ENCODE measurements at regions not wholly inside any gene's neighbourhood (a gene's known extent, or its start where the extent isn't known, plus 50 kb on each side); places are given as distances from the start of the nearest gene placed in this dataset.

- Histone ChIP-seq H3K27ac (ENCODE audit: low read depth, low read length) (peak overlapping the region; percentile 100), H3K9ac (ENCODE audit: low read length) (peak overlapping the region; percentile 74; the same call in 1 of the 2 replicates), H2AFZ (ENCODE audit: low read depth, low read length, severe bottlenecking) (no peak overlapping the region), H3K36me3 (ENCODE audit: low read length) (no peaks in the 10 kb centered on the region), H3F3A (ENCODE audit: insufficient read depth) (peaks cover 44% of the 10 kb centered on the region), H3K9me2 (replicated peaks; ENCODE audit: insufficient read depth, low read length) (no peaks in the 10 kb centered on the region), H3K9me3 (ENCODE audit: insufficient read depth, low read length) (no peaks in the 10 kb centered on the region), H4K20me1 (ENCODE audit: low read depth, low read length) (no peaks in the 10 kb centered on the region), H3K4me2 (ENCODE audit: low read depth, low read length, poor library complexity, severe bottlenecking) (peak overlapping the region; percentile 82), H3K79me2 (ENCODE audit: insufficient read depth, low read length) (no peaks in the 10 kb centered on the region), H3K27me3 (ENCODE audit: low read length) (no peaks in the 10 kb centered on the region), H3K4me3 (ENCODE audit: insufficient read depth, low read length, poor library complexity, severe bottlenecking) (no peak overlapping the region)
- TF ChIP-seq, protein P1, sequence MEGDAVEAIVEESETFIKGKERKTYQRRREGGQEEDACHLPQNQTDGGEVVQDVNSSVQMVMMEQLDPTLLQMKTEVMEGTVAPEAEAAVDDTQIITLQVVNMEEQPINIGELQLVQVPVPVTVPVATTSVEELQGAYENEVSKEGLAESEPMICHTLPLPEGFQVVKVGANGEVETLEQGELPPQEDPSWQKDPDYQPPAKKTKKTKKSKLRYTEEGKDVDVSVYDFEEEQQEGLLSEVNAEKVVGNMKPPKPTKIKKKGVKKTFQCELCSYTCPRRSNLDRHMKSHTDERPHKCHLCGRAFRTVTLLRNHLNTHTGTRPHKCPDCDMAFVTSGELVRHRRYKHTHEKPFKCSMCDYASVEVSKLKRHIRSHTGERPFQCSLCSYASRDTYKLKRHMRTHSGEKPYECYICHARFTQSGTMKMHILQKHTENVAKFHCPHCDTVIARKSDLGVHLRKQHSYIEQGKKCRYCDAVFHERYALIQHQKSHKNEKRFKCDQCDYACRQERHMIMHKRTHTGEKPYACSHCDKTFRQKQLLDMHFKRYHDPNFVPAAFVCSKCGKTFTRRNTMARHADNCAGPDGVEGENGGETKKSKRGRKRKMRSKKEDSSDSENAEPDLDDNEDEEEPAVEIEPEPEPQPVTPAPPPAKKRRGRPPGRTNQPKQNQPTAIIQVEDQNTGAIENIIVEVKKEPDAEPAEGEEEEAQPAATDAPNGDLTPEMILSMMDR (IDR thresholded peaks at IDR 0.05; ENCODE audit: insufficient read depth, low read length, poor library complexity, severe bottlenecking), result no peak
- TF ChIP-seq EZH2phosphoT487 (conservative IDR thresholded peaks at IDR 0.05; ENCODE audit: low read length), result 0 out of 2 replicates have a peak, but pooled peaks have one; percentile 83
These were observed 54.3 kb upstream of the SMNDC1 start for GRCh38 chr10:110358869-110359629.

- no peak overlapping the region for H3K4me3 ChIP-seq (ENCODE audit: insufficient read depth, low read length, poor library complexity, severe bottlenecking)
- no peak overlapping the region for H3K4me2 ChIP-seq (ENCODE audit: low read depth, low read length, poor library complexity, severe bottlenecking)
- H3K9ac ChIP-seq (ENCODE audit: low read length), result no peak overlapping the region
- H3K27ac ChIP-seq (ENCODE audit: low read depth, low read length), result no peak overlapping the region
- TF ChIP-seq EZH2phosphoT487 (conservative IDR thresholded peaks at IDR 0.05; ENCODE audit: low read length), result no peak
- TF ChIP-seq, protein P1 (IDR thresholded peaks at IDR 0.05; ENCODE audit: insufficient read depth, low read length, poor library complexity, severe bottlenecking), result no peak
- no peaks in the 10 kb centered on the region for H3K79me2 ChIP-seq (ENCODE audit: insufficient read depth, low read length)
- no peaks in the 10 kb centered on the region for H4K20me1 ChIP-seq (ENCODE audit: low read depth, low read length)
- H3F3A ChIP-seq (ENCODE audit: insufficient read depth), result peaks cover 29% of the 10 kb centered on the region
- no peaks in the 10 kb centered on the region for H3K9me2 ChIP-seq (replicated peaks; ENCODE audit: insufficient read depth, low read length)
- H3K27me3 ChIP-seq (ENCODE audit: low read length), result no peaks in the 10 kb centered on the region
- no peak overlapping the region for H2AFZ ChIP-seq (ENCODE audit: low read depth, low read length, severe bottlenecking)
- H3K36me3 ChIP-seq (ENCODE audit: low read length), result no peaks in the 10 kb centered on the region
- H3K9me3 ChIP-seq (ENCODE audit: insufficient read depth, low read length), result no peaks in the 10 kb centered on the region
These were observed 56.2 kb upstream of the SMNDC1 start for GRCh38 chr10:110360857-110361474.

DNA sequence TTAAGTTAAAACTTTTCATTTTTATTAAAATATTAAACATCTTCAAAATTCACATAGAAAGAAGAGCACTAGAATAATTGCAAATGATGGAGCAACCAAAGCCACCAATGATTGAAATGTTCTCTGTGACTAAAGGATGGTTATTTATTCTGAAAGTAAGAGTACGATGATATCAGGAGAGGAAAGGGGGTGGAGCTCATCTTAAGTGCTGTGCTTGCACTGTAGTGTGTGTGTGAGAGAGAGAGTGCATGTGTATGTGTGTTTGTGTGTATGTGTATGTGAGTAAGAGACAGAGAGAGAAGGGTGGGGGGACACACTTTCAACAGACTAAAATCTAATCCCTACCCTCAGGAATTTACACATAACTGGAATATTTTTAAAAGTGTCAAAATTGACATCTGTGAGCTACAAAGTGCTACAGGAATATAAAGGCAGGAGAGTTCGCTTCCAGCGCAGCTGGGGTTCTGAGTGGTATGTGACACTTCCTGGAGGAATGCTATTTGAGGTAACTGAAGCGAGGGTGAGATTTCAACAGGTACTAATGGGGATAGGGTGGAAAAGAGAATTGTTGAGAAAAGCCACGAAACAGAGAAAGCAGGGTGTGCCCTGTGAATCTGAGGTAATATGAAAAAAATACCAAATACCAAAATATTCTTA, 57.2 kb upstream of the SMNDC1 start:
- Histone ChIP-seq H3K4me2 (ENCODE audit: low read depth, low read length, poor library complexity, severe bottlenecking) (no peak overlapping the region), H2AFZ (ENCODE audit: low read depth, low read length, severe bottlenecking) (no peak overlapping the region), H3K9me2 (replicated peaks; ENCODE audit: insufficient read depth, low read length) (no peaks in the 10 kb centered on the region), H3K9me3 (ENCODE audit: insufficient read depth, low read length) (no peaks in the 10 kb centered on the region), H4K20me1 (ENCODE audit: low read depth, low read length) (no peaks in the 10 kb centered on the region), H3F3A (ENCODE audit: insufficient read depth) (peaks cover 19% of the 10 kb centered on the region), H3K4me3 (ENCODE audit: insufficient read depth, low read length, poor library complexity, severe bottlenecking) (no peak overlapping the region), H3K79me2 (ENCODE audit: insufficient read depth, low read length) (no peaks in the 10 kb centered on the region), H3K9ac (ENCODE audit: low read length) (no peak overlapping the region), H3K36me3 (ENCODE audit: low read length) (no peaks in the 10 kb centered on the region), H3K27ac (ENCODE audit: low read depth, low read length) (no peak overlapping the region), H3K27me3 (ENCODE audit: low read length) (no peaks in the 10 kb centered on the region)
- no peak for TF ChIP-seq EZH2phosphoT487 (conservative IDR thresholded peaks at IDR 0.05; ENCODE audit: low read length)
- TF ChIP-seq, protein P1 (IDR thresholded peaks at IDR 0.05; ENCODE audit: insufficient read depth, low read length, poor library complexity, severe bottlenecking), result no peak
